ENCODE measurements at regions not wholly inside any gene's neighbourhood (a gene's known extent, or its start where the extent isn't known, plus 50 kb on each side); places are given as distances from the start of the nearest gene placed in this dataset.

DNA sequence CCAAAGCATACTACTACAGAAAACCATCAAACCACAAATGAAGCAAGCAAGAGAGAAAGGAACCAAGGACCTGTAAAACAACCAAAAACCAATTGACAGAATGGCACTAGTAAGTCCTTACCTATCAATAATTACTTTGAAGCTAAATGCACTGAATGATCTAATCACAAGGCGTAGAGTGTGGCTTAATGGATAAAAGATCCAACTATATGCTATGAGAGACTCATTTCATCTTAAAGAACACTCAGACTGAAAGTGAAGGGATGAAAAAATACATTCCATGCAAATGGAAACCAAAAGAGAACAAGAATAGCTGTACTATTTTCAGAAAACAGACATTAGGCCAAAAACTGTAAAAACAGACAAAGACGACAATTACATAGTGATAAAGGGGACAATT, 70.7 kb downstream of the CRPPA start:
- TF ChIP-seq TEAD4 (IDR thresholded peaks at IDR 0.05) (no peak), YY1 (IDR thresholded peaks at IDR 0.05; ENCODE audit: low read depth) (no peak), ZBTB7A (IDR thresholded peaks at IDR 0.05; ENCODE audit: low read depth) (no peak), EP300 (IDR thresholded peaks at IDR 0.05; ENCODE audit: borderline replicate concordance) (no peak), EGR1 (IDR thresholded peaks at IDR 0.05) (no peak), RAD21 (IDR thresholded peaks at IDR 0.05; ENCODE audit: low read depth) (no peak)
- TF ChIP-seq, protein P1, sequence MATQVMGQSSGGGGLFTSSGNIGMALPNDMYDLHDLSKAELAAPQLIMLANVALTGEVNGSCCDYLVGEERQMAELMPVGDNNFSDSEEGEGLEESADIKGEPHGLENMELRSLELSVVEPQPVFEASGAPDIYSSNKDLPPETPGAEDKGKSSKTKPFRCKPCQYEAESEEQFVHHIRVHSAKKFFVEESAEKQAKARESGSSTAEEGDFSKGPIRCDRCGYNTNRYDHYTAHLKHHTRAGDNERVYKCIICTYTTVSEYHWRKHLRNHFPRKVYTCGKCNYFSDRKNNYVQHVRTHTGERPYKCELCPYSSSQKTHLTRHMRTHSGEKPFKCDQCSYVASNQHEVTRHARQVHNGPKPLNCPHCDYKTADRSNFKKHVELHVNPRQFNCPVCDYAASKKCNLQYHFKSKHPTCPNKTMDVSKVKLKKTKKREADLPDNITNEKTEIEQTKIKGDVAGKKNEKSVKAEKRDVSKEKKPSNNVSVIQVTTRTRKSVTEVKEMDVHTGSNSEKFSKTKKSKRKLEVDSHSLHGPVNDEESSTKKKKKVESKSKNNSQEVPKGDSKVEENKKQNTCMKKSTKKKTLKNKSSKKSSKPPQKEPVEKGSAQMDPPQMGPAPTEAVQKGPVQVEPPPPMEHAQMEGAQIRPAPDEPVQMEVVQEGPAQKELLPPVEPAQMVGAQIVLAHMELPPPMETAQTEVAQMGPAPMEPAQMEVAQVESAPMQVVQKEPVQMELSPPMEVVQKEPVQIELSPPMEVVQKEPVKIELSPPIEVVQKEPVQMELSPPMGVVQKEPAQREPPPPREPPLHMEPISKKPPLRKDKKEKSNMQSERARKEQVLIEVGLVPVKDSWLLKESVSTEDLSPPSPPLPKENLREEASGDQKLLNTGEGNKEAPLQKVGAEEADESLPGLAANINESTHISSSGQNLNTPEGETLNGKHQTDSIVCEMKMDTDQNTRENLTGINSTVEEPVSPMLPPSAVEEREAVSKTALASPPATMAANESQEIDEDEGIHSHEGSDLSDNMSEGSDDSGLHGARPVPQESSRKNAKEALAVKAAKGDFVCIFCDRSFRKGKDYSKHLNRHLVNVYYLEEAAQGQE (IDR thresholded peaks at IDR 0.05; ENCODE audit: low read depth) = no peak
- TF ChIP-seq, protein P2, sequence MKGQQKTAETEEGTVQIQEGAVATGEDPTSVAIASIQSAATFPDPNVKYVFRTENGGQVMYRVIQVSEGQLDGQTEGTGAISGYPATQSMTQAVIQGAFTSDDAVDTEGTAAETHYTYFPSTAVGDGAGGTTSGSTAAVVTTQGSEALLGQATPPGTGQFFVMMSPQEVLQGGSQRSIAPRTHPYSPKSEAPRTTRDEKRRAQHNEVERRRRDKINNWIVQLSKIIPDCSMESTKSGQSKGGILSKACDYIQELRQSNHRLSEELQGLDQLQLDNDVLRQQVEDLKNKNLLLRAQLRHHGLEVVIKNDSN (IDR thresholded peaks at IDR 0.05) = no peak
